GM18868 (cell line): ENCODE measurements at regions not wholly inside any gene's neighbourhood (a gene's known extent, or its start where the extent isn't known, plus 50 kb on each side); places are given as distances from the start of the nearest gene placed in this dataset.
A peak's percentile ranks its signal among the peaks of the same experiment; 100 is the strongest.

Experiments
- ATAC-seq: cut with Tn5 transposase; IDR thresholded peaks from one replicate; pipeline ENCODE4 v1.9.1; 2021; ENCODE audit warnings: mild to moderate bottlenecking, moderate library complexity; ENCODE audit not compliant: unreplicated experiment

DNA sequence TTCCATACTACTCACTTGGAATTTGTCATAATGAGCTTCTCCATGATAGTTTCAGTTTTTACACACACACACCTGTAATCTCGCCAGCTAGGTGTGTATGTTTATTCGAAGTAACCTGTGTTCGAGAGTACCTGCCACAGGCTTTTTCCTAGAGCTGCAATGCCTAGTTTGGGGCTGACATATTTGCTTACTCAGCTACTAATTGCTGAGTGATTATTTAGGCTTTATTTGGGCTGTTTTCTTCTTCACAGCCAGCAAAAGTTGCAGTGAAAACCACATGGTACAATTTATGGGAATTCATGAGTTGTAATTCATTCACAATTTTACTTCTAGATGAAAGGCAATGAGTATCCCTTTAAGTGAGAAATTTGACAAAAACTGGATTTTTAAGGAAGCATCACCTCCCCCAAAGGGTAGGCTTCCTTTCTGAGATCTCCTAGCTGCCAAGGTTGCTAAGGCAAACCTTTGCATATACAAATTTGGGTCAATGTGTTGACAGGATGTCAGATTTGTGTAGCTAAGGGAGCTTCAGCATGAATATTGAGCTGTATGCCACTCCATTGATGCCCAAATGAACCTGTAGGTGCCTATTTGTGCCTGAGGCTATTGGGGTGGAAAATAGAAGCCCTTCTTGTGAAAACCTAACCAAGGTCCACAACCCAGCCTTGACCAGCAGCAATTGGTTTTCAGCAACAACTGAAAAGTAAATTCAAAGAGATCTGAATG is 108.7 kb upstream of the OTX2 start:
- no peak for ATAC-seq

DNA sequence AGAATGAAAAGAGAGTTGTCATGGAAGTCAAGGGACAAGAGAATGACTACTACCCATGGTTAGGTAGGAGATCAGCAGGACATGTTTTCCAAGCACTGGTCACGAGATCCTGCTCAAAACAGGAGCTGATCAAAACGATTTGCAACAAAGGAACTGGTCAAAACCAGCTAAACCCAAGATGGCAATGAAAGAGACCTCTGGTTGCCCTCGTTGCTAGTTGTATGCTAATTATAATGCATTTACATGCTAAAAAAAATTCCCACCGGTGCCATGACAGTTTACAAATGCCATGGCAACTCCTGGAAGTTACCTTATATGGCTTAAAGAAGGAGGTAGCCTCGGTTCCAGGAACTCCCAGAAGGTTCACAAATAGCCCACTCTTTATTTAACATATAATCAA is 95.0 kb upstream of the OTX2 start:
- no peak for ATAC-seq

DNA sequence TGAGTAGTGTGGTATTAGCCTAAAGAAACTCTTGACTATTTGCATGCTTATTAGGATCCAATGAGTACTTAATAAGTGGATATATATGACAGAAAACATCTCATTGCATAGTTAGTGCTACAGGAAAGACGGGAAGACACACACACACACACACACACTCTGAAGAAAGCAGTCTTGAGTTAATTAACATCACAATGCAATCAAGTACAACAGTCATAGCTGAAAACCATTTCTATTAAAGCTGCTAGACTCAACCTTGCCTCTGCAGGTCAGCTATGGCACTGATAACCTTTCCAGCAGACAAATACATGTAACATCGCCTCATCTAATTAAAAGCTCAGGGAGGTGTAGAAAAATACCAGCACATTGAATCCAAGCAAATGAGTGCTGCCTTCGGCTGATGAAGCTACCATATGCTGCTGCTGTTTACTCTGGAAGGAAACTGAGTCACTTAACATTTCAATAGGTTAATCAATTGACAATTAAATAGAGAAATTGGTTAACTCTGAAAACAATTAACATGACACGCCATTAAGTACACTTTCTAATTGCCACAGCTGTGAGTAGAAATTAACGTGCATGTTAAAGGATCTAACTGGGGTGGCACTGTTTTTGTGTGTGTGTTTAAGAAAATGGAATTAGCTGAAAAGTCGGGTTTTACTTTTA is 93.2 kb upstream of the OTX2 start:
- no peak for ATAC-seq

DNA sequence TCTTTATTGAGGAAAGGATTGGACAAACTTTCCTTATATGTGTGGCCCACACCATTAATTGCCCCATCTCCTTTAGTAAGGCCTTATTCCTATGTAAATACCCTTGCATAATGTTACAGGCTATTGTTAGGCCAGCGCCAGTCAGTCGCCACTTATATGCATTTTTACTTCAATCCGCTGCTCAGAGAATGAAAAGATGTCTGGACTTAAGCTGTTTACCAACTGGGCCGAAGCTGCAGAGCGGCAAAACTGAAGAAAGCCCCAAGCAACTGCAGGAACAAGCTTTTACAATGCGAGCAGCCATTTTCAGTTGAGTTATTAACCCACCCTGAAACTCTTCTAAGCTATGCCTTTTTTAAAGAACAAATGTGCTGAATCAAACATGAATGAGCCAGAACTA is 92.1 kb upstream of the OTX2 start:
- ATAC-seq, result no peak

DNA sequence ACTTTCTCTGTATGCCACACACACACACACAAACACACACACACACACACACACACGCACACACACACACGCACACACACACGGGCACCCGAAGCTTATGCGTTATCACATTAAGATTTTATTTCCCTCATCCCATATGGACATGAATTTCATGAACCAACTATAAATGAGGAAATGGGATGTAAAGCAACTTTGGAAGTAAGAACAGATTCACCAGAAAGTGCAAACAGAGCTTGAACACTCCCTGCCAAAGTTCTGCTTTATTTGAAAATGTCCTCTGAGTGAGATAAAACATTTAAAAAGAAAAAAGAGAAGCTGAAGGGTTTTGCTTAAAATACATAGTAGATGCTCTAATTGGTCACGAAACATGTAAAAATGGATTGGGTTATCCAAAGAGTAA is 90.4 kb upstream of the OTX2 start:
- no peak for ATAC-seq

DNA sequence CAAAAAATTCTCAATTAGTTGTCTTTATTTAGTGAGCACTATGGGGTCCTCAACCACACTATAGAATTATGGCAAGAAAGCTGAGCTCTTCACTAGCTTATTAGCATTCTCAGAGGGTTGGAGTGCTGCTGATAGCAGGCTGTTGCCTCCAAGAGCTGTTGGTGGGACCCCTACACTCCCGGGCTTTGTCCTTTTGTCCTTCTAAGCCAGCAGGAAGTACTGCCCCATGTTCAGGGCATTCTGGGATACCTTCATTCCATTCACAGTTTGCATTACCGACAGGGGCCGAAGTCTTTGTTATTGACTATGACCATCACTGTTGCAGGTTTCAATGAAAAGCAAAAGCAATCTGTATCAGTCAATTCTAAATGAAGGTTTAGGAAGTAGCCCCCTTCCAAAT is 89.5 kb upstream of the OTX2 start:
- no peak for ATAC-seq

DNA sequence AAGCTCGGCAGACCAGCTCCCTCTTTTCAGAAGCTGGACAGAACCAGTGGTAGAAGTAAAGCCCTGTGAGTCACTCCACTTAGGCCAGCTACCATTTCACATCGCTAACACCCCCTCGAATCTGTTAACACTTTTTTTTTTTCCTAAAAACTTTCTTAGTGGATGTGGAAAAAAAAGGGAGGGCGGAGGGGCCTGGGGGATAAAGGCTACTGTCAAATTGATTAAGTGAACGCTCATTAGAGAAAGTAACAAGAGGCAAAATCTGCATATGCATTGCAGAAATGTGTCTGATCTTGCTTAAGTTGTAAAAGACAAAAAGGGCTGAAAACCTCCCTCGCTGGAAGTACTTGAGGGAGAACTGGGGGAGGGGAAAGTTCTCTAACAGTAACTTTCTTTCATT is 86.6 kb upstream of the OTX2 start:
- ATAC-seq, result no peak

DNA sequence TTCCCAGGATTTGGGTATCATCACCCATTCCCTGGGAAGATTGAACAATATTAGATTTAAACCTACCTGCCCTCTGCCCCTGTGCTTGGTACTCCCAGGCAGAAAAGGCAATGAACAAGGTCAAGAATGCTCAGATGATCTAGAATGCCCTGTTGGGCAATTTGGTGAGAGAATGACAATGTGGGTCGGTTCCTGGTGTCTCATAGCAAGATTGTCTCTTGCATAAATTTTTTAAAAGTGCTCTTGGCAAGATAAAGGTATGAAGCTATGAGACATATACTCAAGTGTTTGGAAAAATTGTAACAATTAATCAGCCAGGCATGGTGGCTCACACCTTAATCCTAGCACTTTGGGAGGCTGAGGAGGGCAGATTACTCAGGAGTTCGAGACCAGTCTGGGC is 86.0 kb upstream of the OTX2 start:
- no peak for ATAC-seq

DNA sequence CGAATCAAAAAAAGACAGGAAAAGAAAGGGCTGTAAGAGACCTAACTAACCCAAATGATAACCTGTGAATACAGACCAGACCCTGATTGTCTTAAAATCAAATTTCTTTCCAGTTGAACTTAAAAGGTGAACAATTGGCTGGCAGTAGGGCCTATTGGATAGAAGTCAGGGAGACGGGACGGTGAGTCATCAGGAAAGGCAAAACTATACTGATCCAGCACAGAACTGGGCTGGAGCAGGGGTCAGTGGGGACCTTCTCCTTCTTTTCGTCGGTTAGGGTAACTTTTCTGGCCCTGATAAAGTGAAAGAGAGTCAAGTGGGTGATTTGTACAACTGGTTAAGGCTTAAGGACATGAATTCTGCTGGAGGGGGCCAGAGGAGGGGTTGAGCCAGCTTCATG is 84.9 kb upstream of the OTX2 start:
- no peak for ATAC-seq

DNA sequence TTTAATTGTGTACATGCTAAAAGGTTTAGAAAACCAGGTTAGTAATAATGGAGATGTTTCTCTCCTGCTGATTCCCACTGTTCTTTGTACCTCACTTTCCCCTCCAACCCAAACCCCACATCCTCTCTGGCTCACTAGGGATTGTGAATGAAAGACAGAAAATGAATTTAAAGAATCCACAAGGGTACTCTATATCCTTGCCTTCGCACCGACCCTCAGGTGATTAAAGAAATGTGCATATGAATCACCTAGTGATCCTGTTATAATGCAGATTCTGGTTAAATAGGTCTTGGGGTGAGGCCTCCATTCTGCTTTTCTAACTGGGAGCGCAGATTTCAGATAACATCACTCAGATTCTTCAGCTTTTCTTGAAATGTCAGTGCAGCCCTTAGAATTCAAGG is 84.3 kb upstream of the OTX2 start:
- ATAC-seq, result no peak

DNA sequence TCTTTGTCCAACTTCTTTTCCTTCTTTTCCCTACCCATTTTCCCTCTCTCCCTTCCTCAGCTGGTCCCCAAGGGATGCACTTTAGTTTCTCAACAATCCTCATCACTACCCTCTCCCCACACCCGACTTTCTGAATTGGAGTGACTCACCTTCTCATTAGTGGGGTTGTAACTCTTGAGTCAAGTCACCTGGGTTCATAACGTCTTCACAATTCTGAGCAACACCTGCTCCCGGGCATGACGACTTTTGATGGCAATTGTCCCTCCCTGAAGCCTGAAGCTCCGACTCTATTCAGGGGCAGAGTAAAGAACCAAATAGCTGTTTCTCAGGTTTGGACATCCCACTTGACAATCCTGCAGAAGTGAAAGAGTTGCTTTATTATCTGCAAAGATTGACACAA is 82.7 kb upstream of the OTX2 start:
- ATAC-seq, result no peak

DNA sequence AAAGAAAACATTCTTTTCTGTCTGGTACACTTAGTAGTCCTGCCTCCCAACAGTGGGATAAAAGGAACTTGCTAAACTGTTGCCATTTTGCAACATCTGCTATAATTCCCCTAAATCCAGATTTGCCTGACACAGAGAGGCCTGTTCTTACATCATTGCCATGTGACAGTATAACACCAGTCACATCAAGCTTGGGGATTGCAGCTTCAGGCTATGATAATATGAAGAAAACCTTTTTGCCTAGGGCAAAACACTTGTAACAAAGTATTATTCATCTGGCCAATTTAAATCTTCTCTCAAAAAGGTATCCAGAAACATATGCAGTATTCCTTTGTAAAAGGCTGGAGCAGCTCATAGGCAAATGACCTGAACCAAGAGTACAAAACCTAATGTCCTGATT is 80.9 kb upstream of the OTX2 start:
- ATAC-seq, result no peak

DNA sequence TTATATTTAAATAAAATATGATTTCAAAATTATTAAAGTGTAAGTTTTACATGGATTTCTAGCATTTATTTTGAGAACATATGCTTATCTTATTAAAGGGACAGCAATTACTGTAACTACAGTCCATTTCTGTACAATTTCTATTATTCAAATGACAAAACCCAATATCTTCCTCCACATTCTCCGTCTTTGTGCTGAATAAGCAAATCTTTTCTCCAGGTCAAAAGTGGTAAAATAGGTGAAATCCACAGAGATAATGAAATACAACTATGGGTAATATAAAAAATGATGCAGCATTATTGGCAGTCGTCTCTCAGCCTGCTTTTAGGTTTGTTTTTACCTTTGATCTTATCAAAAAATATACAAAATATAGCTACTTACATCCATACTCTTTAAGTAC is 79.4 kb upstream of the OTX2 start:
- ATAC-seq, result no peak

DNA sequence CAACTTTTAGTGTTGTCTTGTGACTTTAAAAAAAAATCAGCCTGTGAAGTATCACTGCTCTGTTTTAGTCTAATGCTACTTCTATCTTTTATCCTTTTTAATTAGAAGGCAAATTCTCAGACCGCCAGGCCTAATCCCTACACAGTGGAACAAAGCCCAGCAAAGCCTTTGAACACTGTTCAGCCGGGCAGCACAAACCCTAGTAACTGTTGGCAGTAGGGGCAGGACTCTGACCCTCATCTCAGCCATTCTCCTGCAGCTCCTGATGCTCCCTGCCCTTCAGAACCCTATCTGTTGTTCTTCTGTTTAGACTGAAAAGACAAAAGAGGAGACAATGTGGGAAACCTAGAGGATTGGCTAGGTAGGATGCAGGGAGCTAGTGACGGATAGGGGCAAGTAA is 78.0 kb upstream of the OTX2 start:
- ATAC-seq, result no peak

DNA sequence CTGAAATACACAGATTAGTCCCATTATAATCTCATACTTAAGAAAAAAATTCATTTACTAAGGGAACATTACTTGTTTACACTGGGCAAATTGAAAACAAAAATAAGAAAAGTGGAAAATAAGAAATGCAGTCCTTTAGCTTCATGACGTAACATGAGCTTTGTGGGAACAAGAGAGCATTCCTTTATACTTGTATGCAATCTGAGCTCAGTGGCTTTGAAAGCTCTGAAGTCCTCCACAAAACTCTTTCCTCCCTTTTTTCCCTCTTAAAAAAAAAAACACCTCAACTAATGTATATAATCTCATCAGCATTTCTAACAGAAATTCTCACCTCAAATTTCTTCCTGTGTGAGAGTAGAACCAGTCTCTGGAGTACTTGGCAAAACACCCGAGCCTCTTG is 76.9 kb upstream of the OTX2 start:
- ATAC-seq, result no peak

DNA sequence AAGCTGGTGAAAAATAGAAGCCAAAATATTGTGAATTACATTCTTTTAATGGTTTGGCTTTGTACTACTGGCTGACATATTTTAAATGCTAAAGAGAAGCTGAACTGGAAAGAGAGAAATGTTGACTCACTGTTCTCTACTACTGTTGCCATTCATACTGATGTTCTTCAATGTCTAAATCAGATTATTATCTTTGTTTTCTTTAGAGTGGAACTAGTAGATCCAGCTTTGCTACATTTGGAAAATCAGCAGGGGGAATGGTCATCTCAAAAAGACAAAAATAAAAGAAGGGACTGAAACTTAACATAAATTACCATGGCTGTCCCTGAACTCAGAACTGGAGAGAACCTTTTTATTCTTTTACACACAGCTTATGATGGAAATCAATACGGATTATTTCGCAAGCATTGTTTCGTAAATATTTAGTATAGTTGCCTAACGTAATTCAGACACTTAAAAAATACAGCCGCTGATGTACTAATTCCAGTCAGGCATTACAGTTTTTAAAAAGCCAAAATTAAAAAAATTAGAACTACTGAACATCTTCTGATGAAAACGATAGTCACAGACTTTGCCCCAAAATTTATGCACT is 76.3 kb upstream of the OTX2 start:
- no peak for ATAC-seq

DNA sequence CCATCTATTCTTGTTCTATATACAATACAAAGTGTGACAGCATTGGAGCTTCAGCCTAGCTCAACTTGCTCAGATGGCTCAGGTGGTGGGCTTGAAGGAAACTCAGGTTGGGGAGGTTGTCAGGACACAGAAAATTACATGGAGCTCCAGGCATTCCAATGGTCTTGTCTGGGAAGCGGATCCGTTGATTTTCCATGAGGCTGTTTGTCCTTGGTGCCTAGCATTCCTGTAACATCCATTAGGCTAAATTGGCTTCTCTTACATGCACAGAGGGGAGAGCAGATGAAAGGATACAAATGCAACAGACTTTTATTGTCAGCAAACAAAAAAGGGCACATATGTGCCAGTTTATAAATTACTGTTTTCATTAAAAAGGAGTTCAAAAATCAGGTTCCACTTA is 75.5 kb upstream of the OTX2 start:
- no peak for ATAC-seq

DNA sequence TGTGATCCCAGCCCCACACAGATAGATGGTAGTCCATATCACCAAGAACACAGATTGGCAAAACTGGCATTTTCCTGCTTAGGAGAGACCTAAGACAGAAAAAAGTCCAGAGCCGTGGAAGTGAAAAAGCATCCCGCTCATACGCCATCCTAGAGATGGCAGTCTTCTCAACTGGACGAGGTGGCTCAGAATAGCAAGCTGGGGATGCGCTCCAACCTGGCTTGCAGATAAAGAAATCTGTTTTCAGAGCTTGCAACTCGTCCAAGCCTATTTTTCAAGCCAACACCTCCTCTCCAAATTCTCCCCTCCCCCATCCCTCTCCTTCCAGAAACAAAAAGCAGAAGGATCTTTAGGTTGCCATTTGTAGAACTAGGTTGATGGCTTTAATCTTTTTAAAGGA is 74.3 kb upstream of the OTX2 start:
- no peak for ATAC-seq

DNA sequence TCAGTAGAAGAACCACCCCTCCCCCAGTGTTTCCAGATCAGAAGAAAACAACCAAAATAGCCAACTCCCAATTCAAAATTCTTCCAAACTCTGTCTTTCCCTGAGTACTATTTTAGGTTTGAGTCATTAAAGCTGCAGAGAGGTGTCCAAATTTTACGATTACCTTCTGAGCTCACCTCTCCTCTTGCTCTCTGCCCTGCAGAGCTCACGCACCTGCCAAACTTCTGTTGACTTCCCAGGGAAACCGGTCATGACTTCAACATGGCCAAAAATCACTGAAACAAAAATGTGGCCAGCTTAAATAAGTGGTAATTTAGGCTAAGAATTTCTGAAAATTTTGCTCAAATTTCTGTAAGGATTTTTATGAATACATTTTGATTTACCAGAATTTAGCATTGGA is 70.9 kb upstream of the OTX2 start:
- no peak for ATAC-seq

DNA sequence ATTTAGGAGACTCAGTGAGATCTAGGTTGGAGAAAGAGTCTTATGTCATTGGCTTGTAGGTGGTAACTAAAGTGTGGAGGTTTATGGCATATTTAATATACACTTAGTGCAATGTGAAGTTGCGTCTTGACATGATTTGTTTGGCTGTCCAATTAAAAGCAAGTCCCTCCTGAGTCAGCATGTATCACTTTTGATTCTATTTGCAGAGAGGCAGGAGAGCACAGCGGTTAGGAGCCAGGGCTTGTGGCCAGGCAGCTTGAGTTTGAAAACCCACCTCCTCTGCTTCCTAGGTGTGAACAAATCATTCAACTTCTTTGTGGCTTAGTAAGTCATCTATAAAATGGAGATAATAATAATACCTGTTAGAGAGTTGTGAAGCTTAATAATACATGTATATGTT is 68.5 kb upstream of the OTX2 start:
- no peak for ATAC-seq

DNA sequence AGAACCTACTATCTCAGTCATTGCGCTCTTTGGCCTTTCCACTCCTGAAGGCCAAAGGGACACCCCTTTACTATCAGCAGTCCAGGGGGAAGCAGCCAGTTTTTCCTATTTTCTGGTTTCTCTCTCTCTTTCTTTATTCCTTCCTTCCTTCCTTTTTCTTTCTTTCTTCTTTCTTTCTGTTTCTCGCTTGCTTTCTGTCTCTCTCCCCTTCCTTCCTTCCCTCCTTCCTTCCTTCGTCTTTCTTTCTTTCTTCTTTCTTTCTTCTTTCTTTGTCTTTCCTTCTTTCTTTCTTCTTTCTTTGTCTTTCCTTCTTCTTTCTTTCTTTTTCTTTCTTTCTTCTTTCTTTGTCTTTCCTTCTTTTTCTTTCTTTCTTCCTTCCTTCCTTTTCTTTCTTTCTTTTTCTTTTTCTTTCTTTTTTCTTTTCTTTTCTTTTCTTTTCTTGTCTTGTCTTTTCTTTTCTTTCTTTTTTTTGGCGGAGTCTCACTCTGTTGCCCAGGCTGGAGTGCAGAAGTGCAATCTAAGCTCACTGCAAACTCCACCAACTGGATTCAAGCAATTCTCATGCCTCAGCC is 64.9 kb upstream of the OTX2 start:
- ATAC-seq, result no peak

DNA sequence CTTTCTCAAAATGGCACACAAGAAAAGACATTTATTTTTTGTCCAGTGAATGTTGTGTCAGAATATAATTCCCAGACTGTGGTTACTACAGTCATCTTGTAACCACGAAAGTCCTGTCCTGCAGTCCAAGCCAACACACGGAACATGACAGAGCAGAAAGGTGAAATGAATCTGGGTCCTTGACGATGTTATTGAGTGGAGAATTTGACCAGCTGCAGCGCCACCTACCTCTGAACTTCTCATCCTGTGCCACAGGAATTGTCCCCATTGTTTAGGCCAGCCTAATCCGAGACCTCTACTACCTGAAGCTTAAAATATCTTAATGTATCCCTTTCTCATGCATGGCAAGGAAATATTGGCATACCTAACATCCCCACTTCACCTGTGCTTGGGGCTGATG is 64.1 kb upstream of the OTX2 start:
- peak; percentile 56 for ATAC-seq
